Heart left ventricle (tissue), 13 donors: ENCODE measurements at regions not wholly inside any gene's neighbourhood (a gene's known extent, or its start where the extent isn't known, plus 50 kb on each side); places are given as distances from the start of the nearest gene placed in this dataset.

Experiments
- CTCF ChIP-seq, 12 donors: fragments of 200-600 bp; sonication (generic) in 4 of 12; IDR thresholded peaks; one replicate each; pipeline versions ENCODE4 v1.5.0 to v1.8.0; 2018 to 2022; ENCODE audit warnings: antibody characterized with exemption in 12 of 12, mild to moderate bottlenecking in 5 of 12
- POLR2A ChIP-seq, 2 donors: fragments of 450-650 bp; IDR thresholded peaks; one replicate each; pipeline ENCODE4 v1.6.1; 2017; ENCODE audit warnings: antibody characterized with exemption in 2 of 2, mild to moderate bottlenecking in 2 of 2, moderate library complexity in 2 of 2
- donor health status: ischemic (EF 13 %, LVEDD 7.1; RV severe dilation, severe dysfunction).
- donor health status: DM: no; HTN: yes; CAD: no.
- donor health status: DM: no; HTN: no; CAD: no.
- donor health status: ischemic (EF 25% LVEDD 6.9; RV normal size, moderate dysfunction).
- donor health status: ischemic (EF 25% LVEDD 5.7; RV mildly dilated, moderate dysfunction).
- donor health status: ischemic (EF 35%, LVEDD 5.7; RV mildly dilated, moderate dysfunction).
- donor health status: nonischemic (EF 11% LVEDD 7.7; RV severe dilation, severe dysfunction).
- donor health status: DM: yes; HTN: yes; CAD: no.
- donor health status: PGD.
- donor health status: ischemic (EF 29% LVEDD 5.4; RV normal size, mild dysfunction).
- donor health status: nonischemic (EF 23%, LVEDD 6.1; RV moderate dilation, normal function).

- TF ChIP-seq CTCF (IDR thresholded peaks at IDR 0.05) = no peak
- no peak for TF ChIP-seq POLR2A (IDR thresholded peaks at IDR 0.05)
Observed at GRCh38 chr17:12257176-12257575, 236.5 kb downstream of the MAP2K4 start.
